ENCODE measurements at regions not wholly inside any gene's neighbourhood (a gene's known extent, or its start where the extent isn't known, plus 50 kb on each side); places are given as distances from the start of the nearest gene placed in this dataset.
"Not testable (repeated sequence)": the region's sequence is repeated elsewhere in the genome, so short reads cannot be mapped to it uniquely, and the experiment has no call there.

DNA sequence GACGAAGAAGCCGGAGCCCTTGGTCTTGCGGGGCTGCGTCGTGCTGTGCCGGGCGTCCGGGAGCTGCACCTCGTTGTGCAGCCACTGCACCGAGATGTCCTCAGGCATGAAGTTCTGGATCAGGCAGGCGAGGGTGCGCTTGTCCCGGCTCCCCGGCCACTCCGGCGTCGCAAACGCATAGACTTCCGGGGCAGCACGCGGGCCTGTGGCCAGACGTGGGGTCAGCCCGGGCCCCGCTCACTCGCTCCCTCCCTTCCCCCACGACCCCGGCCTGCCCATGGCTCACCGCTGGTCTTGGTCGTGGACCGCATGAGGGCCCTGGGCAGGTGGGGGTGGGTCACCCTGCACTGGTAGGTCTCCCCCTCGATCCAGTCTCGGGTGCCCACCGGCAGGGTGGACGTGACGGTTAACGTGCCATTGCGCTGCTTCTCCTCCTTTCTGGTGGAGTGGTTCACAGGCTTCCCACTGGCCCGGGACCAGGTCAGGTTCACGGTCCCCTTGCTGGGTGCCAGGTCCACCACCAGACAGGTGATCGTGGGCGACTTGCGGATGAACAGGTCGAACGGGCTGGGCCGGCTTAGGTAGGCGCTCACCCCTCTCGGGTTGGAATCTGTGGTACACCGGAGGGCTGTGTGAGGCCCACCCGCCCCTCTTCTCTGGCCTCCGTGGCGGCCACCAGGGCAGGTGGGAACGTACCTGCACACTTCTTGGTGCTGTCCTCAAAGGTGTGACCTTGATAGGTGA is 74.0 kb downstream of the TMEM121 start:
- H3K27ac Mint-ChIP-seq; H3K4me1 Mint-ChIP-seq; H3K36me3 Mint-ChIP-seq (ENCODE audit: low read depth); H3K27me3 Mint-ChIP-seq (ENCODE audit: low read depth, poor library complexity); H3K4me3 Mint-ChIP-seq; DNase-seq: not testable (repeated sequence)
- H3K9me3 Mint-ChIP-seq, result peaks cover 50% of the 10 kb centered on the region

DNA sequence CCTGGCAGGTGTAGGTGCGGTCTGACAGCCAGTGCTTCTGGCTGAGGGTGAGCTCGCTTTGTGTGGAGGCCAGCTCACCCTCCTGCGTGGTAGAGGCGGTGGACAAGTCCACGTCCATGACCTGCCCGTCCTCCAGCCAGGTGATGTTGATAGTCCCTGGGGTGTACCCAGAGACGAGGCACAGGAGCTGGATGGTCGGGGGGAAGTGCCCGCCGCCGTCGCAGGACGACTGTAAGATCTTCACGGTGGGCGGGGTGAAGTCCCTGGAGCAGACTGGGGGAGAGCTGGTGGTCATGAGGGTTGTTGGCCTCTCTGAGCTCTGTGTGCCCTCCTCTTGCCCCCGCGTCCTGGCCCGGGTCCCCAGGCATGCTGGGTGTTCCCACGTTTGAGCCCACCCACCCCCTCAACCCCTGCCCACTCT is 74.6 kb downstream of the TMEM121 start:
- Mint-ChIP-seq H3K27me3 (ENCODE audit: low read depth, poor library complexity) (no peaks in the 10 kb centered on the region), H3K36me3 (ENCODE audit: low read depth) (no peaks in the 10 kb centered on the region), H3K9me3 (peaks cover 54% of the 10 kb centered on the region), H3K27ac (no peak overlapping the region), H3K4me1 (no peaks in the 10 kb centered on the region), H3K4me3 (no peak overlapping the region)
- DNase-seq, result no peak
- TF ChIP-seq, protein P1, sequence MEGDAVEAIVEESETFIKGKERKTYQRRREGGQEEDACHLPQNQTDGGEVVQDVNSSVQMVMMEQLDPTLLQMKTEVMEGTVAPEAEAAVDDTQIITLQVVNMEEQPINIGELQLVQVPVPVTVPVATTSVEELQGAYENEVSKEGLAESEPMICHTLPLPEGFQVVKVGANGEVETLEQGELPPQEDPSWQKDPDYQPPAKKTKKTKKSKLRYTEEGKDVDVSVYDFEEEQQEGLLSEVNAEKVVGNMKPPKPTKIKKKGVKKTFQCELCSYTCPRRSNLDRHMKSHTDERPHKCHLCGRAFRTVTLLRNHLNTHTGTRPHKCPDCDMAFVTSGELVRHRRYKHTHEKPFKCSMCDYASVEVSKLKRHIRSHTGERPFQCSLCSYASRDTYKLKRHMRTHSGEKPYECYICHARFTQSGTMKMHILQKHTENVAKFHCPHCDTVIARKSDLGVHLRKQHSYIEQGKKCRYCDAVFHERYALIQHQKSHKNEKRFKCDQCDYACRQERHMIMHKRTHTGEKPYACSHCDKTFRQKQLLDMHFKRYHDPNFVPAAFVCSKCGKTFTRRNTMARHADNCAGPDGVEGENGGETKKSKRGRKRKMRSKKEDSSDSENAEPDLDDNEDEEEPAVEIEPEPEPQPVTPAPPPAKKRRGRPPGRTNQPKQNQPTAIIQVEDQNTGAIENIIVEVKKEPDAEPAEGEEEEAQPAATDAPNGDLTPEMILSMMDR (IDR thresholded peaks at IDR 0.05), result no peak

DNA sequence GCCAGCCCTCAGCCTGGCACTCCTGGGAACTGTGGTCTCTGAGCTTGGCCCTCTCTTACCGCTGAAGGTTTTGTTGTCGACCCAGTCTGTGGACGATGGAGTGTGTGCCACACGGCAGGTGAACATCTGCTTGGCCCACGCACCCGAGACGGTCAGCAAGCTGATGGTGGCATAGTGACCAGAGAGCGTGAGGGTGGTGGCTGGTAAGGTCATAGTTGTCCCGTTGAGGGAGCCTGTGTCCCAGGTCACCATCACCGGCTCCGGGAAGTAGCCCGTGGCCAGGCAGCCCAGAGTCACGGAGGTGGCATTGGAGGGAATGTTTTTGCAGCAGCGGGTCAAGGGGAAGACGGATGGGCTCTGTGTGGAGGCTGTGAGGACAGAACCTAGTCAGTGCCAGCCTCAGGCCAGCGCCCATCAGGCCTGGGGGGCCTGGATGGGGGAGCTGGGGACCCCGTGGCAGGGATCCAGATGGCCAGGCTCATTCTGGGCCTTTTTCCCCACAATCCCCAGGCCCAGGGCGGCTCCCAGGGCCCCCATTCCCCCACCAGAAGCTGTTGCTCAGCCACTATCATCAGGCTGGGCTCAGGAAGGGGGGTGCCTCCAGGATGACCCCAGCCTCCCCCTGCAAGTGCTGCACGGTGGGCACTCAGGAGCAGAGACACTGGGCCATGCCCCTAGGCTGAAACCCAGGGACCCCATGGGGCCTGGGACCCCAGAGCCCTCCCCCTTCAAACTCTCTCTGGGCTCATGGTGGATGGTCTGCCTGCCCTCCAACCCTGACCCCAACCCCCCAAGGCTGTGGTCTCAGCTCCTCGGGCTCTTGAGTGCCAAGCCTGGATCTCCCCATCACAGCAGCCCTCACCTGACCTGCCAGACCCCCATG is 75.2 kb downstream of the TMEM121 start:
- TF ChIP-seq, protein P1 (IDR thresholded peaks at IDR 0.05), result no peak
- Mint-ChIP-seq H3K4me1 (no peaks in the 10 kb centered on the region), H3K27ac (no peak overlapping the region), H3K4me3 (no peak overlapping the region), H3K27me3 (ENCODE audit: low read depth, poor library complexity) (no peaks in the 10 kb centered on the region), H3K36me3 (ENCODE audit: low read depth) (no peaks in the 10 kb centered on the region), H3K9me3 (peaks cover 53% of the 10 kb centered on the region)
- no peak for DNase-seq

DNA sequence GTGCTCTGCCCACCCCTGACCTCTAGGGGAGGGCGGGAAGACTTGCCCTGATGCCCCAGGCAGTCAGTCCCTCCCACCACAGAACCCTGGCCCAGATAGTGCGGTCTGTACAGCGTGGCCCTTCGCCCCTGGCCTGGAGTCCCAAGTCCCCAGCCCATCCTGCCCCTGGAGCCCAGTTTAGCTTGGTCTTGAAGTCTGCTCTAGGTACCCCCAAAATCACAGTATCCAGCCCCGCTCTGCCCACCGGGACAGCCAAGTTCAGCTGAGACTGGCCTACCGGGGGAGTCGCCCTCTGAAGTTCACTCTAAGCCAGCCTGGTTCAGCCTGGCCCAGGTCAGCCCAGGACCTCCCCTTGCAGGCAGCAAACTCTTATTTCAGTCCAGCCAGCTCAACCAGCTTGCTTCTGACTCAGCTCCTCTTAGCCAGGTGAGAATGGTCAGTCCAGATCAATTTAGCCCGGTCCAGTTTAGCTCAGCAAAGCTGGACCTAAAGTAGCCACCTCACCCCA is 75.9 kb downstream of the TMEM121 start:
- TF ChIP-seq, protein P1 (IDR thresholded peaks at IDR 0.05), result no peak
- H3K36me3 Mint-ChIP-seq (ENCODE audit: low read depth), result no peaks in the 10 kb centered on the region
- H3K4me3 Mint-ChIP-seq, result no peak overlapping the region
- DNase-seq, result no peak
- H3K9me3 Mint-ChIP-seq, result peaks cover 52% of the 10 kb centered on the region
- no peaks in the 10 kb centered on the region for H3K4me1 Mint-ChIP-seq
- H3K27ac Mint-ChIP-seq, result no peak overlapping the region
- no peaks in the 10 kb centered on the region for H3K27me3 Mint-ChIP-seq (ENCODE audit: low read depth, poor library complexity)

DNA sequence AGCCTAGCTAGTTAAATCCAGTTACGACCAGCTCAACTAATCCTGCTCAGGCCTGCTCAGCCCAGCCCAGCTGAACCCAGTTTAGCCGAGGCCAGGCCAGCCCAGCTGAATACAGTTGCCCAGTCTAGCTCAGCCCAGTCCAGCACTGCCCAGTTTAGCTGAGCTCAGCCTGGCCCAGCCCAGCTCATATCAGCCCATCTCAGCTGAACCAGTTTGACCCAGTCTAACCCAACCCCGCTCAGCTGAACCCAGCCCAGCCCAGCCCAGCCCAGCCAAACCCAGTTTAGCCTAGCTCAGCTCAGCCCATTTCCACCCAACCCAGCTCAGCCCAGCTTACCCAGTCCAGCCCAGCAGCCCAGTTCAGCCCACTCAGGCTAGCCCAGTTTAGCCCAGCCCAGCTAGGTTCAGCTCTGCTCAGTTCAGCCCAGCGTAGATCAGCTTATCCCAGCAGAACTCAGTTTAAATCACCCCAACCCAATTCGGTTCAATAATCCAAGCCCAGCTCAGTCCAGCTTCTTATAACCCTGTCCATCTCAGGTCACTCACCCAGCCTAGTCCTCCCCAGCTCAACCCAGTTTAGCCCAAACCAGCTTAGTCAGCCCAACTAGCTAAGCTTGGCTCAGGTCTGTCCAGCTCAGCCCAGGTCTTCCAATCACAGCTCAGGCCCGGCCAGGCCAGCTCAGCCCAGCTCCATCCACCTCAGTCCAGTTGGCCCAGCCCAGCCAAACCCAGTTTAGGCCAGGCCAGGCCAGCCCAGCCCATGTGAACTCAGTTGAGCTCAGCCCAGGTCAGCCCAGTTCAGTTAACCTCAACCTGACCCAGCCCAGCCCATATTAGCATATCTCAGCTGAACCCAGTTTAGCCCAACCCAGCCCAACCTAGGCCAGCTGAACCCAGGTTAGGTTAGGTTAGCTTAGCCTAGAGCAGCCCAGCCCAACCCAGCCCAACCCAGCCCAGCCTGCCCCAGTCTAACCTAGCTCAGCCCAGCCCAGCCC is 76.7 kb downstream of the TMEM121 start:
- no peak overlapping the region for H3K27ac Mint-ChIP-seq
- TF ChIP-seq, protein P1 (IDR thresholded peaks at IDR 0.05), result no peak
- no peak for DNase-seq
- H3K36me3 Mint-ChIP-seq (ENCODE audit: low read depth), result no peaks in the 10 kb centered on the region
- no peaks in the 10 kb centered on the region for H3K4me1 Mint-ChIP-seq
- H3K9me3 Mint-ChIP-seq, result peaks cover 52% of the 10 kb centered on the region
- no peak overlapping the region for H3K4me3 Mint-ChIP-seq
- H3K27me3 Mint-ChIP-seq (ENCODE audit: low read depth, poor library complexity), result no peaks in the 10 kb centered on the region

DNA sequence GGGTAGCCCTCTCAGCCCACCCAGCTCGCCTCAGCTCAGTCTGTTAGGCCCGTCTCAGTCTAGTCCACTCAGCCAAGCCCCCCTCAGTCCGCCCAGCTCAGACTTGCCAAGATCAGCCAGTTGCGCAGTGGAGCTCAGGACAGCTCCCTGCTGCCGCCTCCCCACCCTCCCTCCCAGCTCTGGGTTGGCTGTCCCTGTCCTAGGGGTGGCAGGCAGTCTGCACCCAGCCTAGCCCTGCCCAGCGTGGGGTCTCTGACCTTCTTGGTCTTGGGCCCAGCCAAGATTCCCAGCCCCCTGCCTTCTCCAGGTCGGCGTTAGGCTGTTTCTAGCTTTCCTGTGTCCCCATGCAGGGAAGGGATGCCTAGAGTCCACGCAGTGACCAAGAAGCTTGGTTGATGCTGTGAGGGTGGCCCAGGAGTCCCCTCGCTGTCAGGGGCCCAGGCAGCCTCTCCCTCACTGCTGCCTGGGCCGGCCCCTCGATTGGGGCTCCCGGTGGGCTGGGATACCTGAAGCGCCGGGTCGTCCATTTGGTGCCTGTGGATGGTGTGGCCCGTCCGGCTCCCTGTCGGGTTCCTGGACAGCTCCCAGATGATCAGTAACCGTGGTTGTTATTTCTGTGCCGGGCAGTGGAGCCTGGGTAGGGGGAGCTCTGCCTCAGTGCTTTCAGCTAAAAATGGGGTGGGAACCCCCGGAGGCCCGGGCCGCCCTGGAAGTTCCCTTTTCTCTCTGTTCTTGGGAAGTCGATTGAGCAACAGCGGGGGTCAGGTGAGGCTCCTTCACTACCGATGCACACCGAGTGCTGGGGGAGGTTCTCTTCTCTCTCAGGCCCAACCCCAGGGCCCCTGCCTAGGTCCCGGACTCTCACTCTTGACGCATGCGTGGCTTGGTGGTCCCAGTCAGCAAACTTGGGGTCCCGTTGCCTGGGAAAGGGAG is 78.4 kb downstream of the TMEM121 start:
- peaks cover 43% of the 10 kb centered on the region for H3K9me3 Mint-ChIP-seq
- not testable (repeated sequence) for DNase-seq; H3K36me3 Mint-ChIP-seq (ENCODE audit: low read depth); H3K4me3 Mint-ChIP-seq; H3K27me3 Mint-ChIP-seq (ENCODE audit: low read depth, poor library complexity); H3K4me1 Mint-ChIP-seq; H3K27ac Mint-ChIP-seq
